GM23248 (cell line): ENCODE measurements at regions not wholly inside any gene's neighbourhood (a gene's known extent, or its start where the extent isn't known, plus 50 kb on each side); places are given as distances from the start of the nearest gene placed in this dataset.

Source experiments
- EZH2 ChIP-seq: fragments of 200-600 bp; sonication (generic); IDR thresholded peaks from 2 replicates; pipeline ENCODE4 v1.6.1; 2018; ENCODE audit warnings: antibody characterized with exemption, mild to moderate bottlenecking; ENCODE audit not compliant: insufficient read depth, poor library complexity, severe bottlenecking
- EZH2phosphoT487 ChIP-seq: fragments of 200-600 bp; sonication (generic); IDR thresholded peaks from 2 replicates; pipeline ENCODE4 v1.6.1; 2018; ENCODE audit warnings: antibody characterized with exemption, moderate library complexity, mild to moderate bottlenecking, low read depth; ENCODE audit not compliant: insufficient read depth

- TF ChIP-seq EZH2 (no peak), EZH2phosphoT487 (no peak)
These were observed 90.8 kb upstream of the ELOVL5 start for GRCh38 chr6:53439556-53439955.
